Esophagus muscularis mucosa (tissue), 3 donors: ENCODE measurements at regions not wholly inside any gene's neighbourhood (a gene's known extent, or its start where the extent isn't known, plus 50 kb on each side); places are given as distances from the start of the nearest gene placed in this dataset.

Source experiments
- POLR2A ChIP-seq: fragments of 450-650 bp; IDR thresholded peaks from one replicate; pipeline ENCODE4 v1.6.1; 2017; ENCODE audit warnings: antibody characterized with exemption, moderate library complexity, mild to moderate bottlenecking, low read depth
- TF ChIP-seq, protein P1 (sequence below), 3 experiments: fragments of 200-600 bp in 2 of 3; fragments of 450-650 bp in 1 of 3; sonication (generic) in 2 of 3; IDR thresholded peaks; one replicate each; pipeline ENCODE4 v1.5.1; 2017 to 2019; ENCODE audit warnings: antibody characterized with exemption in 3 of 3, mild to moderate bottlenecking in 2 of 3, moderate library complexity in 1 of 3

DNA sequence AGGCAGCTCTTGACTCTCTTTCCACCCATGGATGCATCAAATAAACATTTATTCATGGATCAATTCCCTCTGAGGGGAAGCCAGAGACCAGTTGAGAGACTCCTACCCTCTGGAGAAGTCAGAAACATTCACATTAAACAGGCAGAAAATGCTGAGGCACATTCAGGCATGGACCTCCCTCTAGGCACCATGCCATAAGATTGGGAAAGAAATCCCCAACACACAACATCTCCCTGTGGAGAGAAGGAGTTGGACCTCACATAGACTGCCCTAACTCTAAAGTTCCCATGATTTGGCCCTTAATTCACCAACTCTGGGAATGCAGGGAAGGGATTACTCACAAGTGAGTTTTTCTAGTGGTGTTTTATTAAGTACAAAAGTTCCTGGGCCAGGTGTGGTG lies 415.3 kb upstream of the C1orf87 start:
- TF ChIP-seq POLR2A: no peak
- TF ChIP-seq, protein P1, sequence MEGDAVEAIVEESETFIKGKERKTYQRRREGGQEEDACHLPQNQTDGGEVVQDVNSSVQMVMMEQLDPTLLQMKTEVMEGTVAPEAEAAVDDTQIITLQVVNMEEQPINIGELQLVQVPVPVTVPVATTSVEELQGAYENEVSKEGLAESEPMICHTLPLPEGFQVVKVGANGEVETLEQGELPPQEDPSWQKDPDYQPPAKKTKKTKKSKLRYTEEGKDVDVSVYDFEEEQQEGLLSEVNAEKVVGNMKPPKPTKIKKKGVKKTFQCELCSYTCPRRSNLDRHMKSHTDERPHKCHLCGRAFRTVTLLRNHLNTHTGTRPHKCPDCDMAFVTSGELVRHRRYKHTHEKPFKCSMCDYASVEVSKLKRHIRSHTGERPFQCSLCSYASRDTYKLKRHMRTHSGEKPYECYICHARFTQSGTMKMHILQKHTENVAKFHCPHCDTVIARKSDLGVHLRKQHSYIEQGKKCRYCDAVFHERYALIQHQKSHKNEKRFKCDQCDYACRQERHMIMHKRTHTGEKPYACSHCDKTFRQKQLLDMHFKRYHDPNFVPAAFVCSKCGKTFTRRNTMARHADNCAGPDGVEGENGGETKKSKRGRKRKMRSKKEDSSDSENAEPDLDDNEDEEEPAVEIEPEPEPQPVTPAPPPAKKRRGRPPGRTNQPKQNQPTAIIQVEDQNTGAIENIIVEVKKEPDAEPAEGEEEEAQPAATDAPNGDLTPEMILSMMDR (IDR thresholded peaks at IDR 0.05): no peak
